ENCODE measurements at regions not wholly inside any gene's neighbourhood (a gene's known extent, or its start where the extent isn't known, plus 50 kb on each side); places are given as distances from the start of the nearest gene placed in this dataset.

DNA sequence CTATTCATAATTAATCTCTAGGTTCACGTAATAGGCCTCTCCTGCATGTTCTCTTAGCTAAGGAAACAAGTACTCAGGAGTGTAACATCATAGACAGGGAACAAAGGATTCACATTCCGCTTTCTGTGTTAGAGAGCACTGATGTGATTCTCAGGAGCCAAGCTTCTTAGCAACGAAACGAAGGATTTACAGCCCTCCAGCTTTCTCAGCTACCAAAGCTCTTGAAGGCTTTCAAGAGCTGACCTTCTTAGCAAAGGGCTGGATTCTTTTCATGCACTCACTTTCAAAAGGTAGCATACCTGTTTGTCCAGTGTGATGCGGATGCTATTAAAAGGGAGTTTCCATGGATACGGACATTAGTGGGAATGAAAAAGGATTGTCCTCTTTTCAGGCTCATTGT is 107.4 kb downstream of the TUSC1 start:
- TF ChIP-seq, protein P1, sequence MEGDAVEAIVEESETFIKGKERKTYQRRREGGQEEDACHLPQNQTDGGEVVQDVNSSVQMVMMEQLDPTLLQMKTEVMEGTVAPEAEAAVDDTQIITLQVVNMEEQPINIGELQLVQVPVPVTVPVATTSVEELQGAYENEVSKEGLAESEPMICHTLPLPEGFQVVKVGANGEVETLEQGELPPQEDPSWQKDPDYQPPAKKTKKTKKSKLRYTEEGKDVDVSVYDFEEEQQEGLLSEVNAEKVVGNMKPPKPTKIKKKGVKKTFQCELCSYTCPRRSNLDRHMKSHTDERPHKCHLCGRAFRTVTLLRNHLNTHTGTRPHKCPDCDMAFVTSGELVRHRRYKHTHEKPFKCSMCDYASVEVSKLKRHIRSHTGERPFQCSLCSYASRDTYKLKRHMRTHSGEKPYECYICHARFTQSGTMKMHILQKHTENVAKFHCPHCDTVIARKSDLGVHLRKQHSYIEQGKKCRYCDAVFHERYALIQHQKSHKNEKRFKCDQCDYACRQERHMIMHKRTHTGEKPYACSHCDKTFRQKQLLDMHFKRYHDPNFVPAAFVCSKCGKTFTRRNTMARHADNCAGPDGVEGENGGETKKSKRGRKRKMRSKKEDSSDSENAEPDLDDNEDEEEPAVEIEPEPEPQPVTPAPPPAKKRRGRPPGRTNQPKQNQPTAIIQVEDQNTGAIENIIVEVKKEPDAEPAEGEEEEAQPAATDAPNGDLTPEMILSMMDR (conservative IDR thresholded peaks at IDR 0.05; ENCODE audit: low read depth, low read length): no peak
- no peak for DNase-seq (ENCODE audit: low read depth)
- H3K4me3 ChIP-seq (ENCODE audit: low read length): no peak overlapping the region

- TF ChIP-seq, protein P1 (conservative IDR thresholded peaks at IDR 0.05; ENCODE audit: low read depth, low read length): no peak
- no peak for DNase-seq (ENCODE audit: low read depth)
- no peak overlapping the region for H3K4me3 ChIP-seq (ENCODE audit: low read length)
Measured at GRCh38 chr9:25562101-25562500, 116.1 kb downstream of the TUSC1 start.

DNA sequence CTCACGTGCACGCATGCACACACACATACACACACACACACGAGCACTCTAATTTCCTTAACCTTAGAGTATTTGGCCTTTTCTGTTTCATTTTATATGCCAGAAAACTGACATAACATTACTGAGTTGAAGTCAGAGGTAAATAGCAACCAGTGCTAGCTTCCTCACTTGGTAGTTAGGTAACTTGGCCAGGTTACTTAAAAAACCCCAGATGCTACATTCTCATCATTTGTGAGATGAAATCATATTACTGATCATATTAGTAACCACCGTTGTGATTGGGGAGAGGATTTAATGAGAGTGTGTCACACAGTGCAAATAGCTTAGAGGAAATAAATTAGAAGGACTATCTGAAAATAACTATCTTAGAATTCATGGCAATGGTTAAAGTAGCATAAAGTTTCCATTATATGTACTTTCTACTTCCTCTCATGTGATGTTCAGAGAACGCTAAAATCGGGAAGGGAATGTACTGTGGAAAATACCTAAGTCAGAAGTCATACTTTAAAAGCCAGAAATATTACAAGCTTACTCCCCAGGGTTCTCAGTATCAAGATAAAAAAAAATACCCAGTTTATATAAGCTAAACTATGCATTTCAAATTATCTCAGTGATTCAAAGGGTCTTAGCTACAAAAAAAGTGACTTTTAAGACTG is 120.5 kb downstream of the TUSC1 start:
- no peak for DNase-seq (ENCODE audit: low read depth)
- H3K4me3 ChIP-seq (ENCODE audit: low read length): no peak overlapping the region
- TF ChIP-seq, protein P1 (conservative IDR thresholded peaks at IDR 0.05; ENCODE audit: low read depth, low read length): no peak

DNA sequence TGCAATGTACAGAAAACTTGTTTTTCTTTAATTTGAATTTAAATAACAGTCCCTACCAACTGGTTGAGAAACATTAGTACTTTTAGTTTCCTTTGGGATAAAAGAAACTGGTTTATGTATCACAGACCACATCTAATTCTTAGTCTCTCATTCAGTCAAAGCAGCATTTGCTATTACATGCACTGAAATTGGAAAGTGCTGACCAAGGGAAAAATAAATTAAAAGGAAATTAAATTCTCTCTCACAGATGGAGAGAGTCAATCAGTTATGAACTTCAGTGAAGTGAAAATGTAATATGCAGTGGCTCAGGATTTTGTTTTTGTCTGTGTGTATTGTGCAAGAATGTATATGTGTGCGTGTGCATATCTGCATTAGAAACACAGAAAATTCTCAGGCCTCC is 121.7 kb downstream of the TUSC1 start:
- TF ChIP-seq, protein P1 (conservative IDR thresholded peaks at IDR 0.05; ENCODE audit: low read depth, low read length): no peak

GRCh38 chr9:25548847-25549246 is 129.4 kb downstream of the TUSC1 start:
- DNase-seq (ENCODE audit: low read depth): no peak
- H3K4me3 ChIP-seq (ENCODE audit: low read length): no peak overlapping the region
- TF ChIP-seq, protein P1 (conservative IDR thresholded peaks at IDR 0.05; ENCODE audit: low read depth, low read length): no peak

More for the DNA sequence above, 121.7 kb downstream of the TUSC1 start:
- no peak for DNase-seq (ENCODE audit: low read depth)
- H3K4me3 ChIP-seq (ENCODE audit: low read length): no peak overlapping the region

DNA sequence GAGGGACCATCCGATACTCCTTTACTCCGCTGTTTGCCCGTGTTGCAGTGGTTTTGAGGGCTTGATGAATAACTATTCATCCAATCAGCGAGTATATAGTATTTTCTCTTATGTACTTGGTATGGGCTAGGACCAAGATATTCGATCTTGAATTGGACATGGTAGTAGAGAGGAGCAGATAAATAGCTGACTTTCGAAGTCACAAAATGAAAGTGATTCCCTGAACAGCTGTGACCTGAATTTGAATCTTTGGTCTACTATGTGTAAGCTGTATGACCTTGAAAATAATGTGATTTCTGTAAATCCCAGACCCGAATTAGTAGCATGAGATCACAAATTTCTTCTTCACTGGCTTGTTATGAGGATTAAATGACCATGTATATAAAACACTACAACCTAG is 134.4 kb downstream of the TUSC1 start:
- no peak overlapping the region for H3K4me3 ChIP-seq (ENCODE audit: low read length)
- TF ChIP-seq, protein P1 (conservative IDR thresholded peaks at IDR 0.05; ENCODE audit: low read depth, low read length): no peak
- DNase-seq (ENCODE audit: low read depth): no peak

GRCh38 chr9:25542319-25542718 is 135.9 kb downstream of the TUSC1 start:
- TF ChIP-seq, protein P1 (conservative IDR thresholded peaks at IDR 0.05; ENCODE audit: low read depth, low read length): no peak
- no peak for DNase-seq (ENCODE audit: low read depth)
- no peak overlapping the region for H3K4me3 ChIP-seq (ENCODE audit: low read length)

Measured in retinal pigment epithelial cell (primary cell).